Caco-2 (cell line): ENCODE measurements at regions not wholly inside any gene's neighbourhood (a gene's known extent, or its start where the extent isn't known, plus 50 kb on each side); places are given as distances from the start of the nearest gene placed in this dataset.
A peak's percentile ranks its signal among the peaks of the same experiment; 100 is the strongest.
"Not testable (repeated sequence)": the region's sequence is repeated elsewhere in the genome, so short reads cannot be mapped to it uniquely, and the experiment has no call there.

ENCODE experiments used
- BruUV-seq: library from RNA; stranded (reverse); fragments of 400-500 nt; replicated peaks from 2 replicates; lab custom pipeline; 2021; lab: Mats Ljungman, UMichigan
- CTCF ChIA-PET: fragments of 300-600 bp; sonication (Branson Sonifier 250); formaldehyde crosslinking; loops from one replicate; lab custom pipeline; 2022; ENCODE audit warnings: antibody characterized with exemption; lab: Charles Lee
- POLR2A ChIA-PET: fragments of 300-600 bp; sonication (Branson Sonifier 250); formaldehyde crosslinking; loops from one replicate; lab custom pipeline; 2022; ENCODE audit warnings: antibody characterized with exemption; lab: Charles Lee
- DNase-seq, 2 experiments: peaks; one replicate each; pipeline versions ENCODE4 v3.0.0 to v3.0.0-alpha.2; 2020 to 2022
- H3K27me3 ChIP-seq: replicated peaks from 2 replicates; pipeline ENCODE4 v1.6.0; 2011; ENCODE audit warnings: low read length; ENCODE audit not compliant: control insufficient read depth, insufficient read depth
- H3K36me3 ChIP-seq: 2 replicates; pipeline ENCODE4 v1.5.1; 2011; ENCODE audit warnings: low read length; ENCODE audit not compliant: control insufficient read depth, insufficient read depth
- H3K4me1 ChIP-seq: fragments of 250-450 bp; sonication (Bioruptor Pico); 2 replicates; pipeline ENCODE4 v1.5.1; 2020; ENCODE audit warnings: mild to moderate bottlenecking
- H3K4me3 ChIP-seq: 2 replicates; pipeline ENCODE4 v1.5.1; 2011; ENCODE audit warnings: low read depth, mild to moderate bottlenecking, control low read depth, low read length
- H3K9me3 ChIP-seq: fragments of 250-450 bp; sonication (Bioruptor Pico); 2 replicates; pipeline ENCODE4 v1.5.1; 2020; ENCODE audit warnings: mild to moderate bottlenecking, moderate library complexity
- H3K27ac Mint-ChIP-seq: one replicate; pipeline ENCODE4 v1.8.0; 2022; ENCODE audit warnings: mixed read lengths; ENCODE audit not compliant: unreplicated experiment
- H3K27me3 Mint-ChIP-seq: one replicate; pipeline ENCODE4 v1.8.0; 2022; ENCODE audit warnings: mixed read lengths; ENCODE audit not compliant: insufficient read depth, unreplicated experiment
- H3K36me3 Mint-ChIP-seq: one replicate; pipeline ENCODE4 v1.8.0; 2022; ENCODE audit warnings: mild to moderate bottlenecking, mixed read lengths; ENCODE audit not compliant: insufficient read depth, unreplicated experiment
- H3K4me1 Mint-ChIP-seq: one replicate; pipeline ENCODE4 v1.8.0; 2022; ENCODE audit warnings: low read depth, mixed read lengths; ENCODE audit not compliant: unreplicated experiment
- H3K4me3 Mint-ChIP-seq: one replicate; pipeline ENCODE4 v1.8.0; 2022; ENCODE audit warnings: mild to moderate bottlenecking, moderate library complexity, mixed read lengths; ENCODE audit not compliant: unreplicated experiment
- H3K9me3 Mint-ChIP-seq: one replicate; pipeline ENCODE4 v1.8.0; 2022; ENCODE audit warnings: mixed read lengths; ENCODE audit not compliant: unreplicated experiment
- intact Hi-C: fragments of 100-400 bp; cut with micrococcal nuclease; formaldehyde crosslinking; loops from one replicate; pipeline ENCODE4 v1.10.0; 2022; ENCODE audit not compliant: unreplicated experiment
- TF ChIP-seq, protein P1 (sequence below), 2 experiments: fragments of 200-600 bp in 1 of 2; IDR thresholded peaks; 1 replicate in 1 of 2; 2 replicates in 1 of 2; pipeline versions ENCODE4 v1.5.1 to v1.8.0; 2011 to 2022; ENCODE audit warnings: antibody characterized with exemption in 1 of 2, control low read depth in 1 of 2, inconsistent platforms in 1 of 2, low read depth in 1 of 2, low read length in 1 of 2, mild to moderate bottlenecking in 1 of 2, moderate library complexity in 1 of 2; ENCODE audit not compliant: insufficient read depth in 1 of 2, severe bottlenecking in 1 of 2, unreplicated experiment in 1 of 2

DNA sequence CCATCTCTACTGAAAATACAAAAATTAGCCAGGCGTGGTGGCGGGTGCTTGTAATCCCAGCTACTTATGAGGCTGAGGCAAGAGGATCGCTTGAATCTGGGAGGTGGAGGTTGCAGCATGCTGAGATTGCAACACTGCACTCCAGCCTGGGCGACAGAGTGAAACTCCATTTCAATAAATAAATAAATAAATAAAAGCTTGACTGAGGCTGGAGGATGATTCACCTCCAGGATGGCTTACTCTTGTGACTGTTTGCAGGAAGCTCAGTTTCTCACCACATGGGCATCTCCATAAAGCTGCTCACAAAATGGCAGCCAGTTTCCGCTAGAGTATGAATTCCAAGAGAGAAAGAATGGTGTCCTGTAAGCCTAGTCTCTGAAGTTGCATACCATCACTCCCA is 191.7 kb upstream of the EDNRA start:
- no peaks in the 10 kb centered on the region for H3K36me3 ChIP-seq
- no peaks in the 10 kb centered on the region for H3K9me3 ChIP-seq
- H3K4me1 ChIP-seq, result 0 out of 2 replicates have a peak, but pooled peaks cover 6% of the 10 kb centered on the region
- no TSS peak for BruUV-seq
- H3K4me1 Mint-ChIP-seq, result no peaks in the 10 kb centered on the region
- H3K4me3 Mint-ChIP-seq, result no peak overlapping the region
- no peaks in the 10 kb centered on the region for H3K36me3 Mint-ChIP-seq
- TF ChIP-seq, protein P1, sequence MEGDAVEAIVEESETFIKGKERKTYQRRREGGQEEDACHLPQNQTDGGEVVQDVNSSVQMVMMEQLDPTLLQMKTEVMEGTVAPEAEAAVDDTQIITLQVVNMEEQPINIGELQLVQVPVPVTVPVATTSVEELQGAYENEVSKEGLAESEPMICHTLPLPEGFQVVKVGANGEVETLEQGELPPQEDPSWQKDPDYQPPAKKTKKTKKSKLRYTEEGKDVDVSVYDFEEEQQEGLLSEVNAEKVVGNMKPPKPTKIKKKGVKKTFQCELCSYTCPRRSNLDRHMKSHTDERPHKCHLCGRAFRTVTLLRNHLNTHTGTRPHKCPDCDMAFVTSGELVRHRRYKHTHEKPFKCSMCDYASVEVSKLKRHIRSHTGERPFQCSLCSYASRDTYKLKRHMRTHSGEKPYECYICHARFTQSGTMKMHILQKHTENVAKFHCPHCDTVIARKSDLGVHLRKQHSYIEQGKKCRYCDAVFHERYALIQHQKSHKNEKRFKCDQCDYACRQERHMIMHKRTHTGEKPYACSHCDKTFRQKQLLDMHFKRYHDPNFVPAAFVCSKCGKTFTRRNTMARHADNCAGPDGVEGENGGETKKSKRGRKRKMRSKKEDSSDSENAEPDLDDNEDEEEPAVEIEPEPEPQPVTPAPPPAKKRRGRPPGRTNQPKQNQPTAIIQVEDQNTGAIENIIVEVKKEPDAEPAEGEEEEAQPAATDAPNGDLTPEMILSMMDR (IDR thresholded peaks at IDR 0.05; ENCODE audit: insufficient read depth in 1 of 2, low read depth in 1 of 2, low read length in 1 of 2, severe bottlenecking in 1 of 2, unreplicated experiment in 1 of 2), result no peak
- intact Hi-C loops, result no loop called here
- POLR2A ChIA-PET, result no interaction called here
- H3K27ac Mint-ChIP-seq, result no peak overlapping the region
- no peaks in the 10 kb centered on the region for H3K27me3 Mint-ChIP-seq
- H3K27me3 ChIP-seq, result no peaks in the 10 kb centered on the region
- H3K4me3 ChIP-seq, result no peak overlapping the region
- DNase-seq, result no peak
- CTCF ChIA-PET, result no interaction called here
- peaks cover under 1% of the 10 kb centered on the region for H3K9me3 Mint-ChIP-seq

DNA sequence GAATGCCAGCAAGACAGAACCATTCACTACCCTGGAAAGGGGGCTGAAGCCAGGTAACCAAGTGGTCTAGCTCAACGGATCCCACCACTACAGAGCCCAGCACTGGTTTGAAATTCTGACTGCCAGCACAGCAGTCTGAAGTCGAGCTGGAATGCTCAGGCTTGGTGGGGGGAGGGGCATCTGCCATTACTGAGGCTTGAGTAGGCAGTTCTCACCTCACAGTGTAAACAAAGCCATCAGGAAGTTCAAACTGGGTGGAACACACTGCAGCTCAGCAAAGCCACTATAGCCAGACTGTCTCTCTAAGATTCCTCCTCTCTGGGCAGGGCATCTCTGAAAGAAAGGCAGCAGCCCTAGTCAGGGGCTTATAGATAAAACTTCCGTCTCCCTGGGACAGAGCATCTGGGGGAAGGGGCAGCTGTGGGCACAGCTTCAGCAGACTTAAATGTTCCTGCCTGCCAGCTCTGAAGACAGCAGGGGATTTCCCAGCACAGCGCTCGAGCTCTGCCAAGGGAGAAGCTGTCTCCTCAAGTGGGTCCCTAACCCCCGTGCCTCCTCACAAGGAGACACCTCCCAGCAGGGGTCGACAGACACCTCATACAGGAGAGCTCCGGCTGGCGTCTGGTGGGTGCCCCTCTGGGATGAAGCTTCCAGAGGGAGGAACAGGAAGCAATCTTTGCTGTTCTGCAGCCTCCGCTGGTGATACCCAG is 188.1 kb upstream of the EDNRA start:
- H3K36me3 ChIP-seq, H3K27me3 Mint-ChIP-seq, H3K9me3 ChIP-seq, H3K4me3 ChIP-seq, POLR2A ChIA-PET, H3K27me3 ChIP-seq, intact Hi-C loops, H3K4me1 Mint-ChIP-seq, CTCF ChIA-PET, H3K4me3 Mint-ChIP-seq, BruUV-seq, H3K4me1 ChIP-seq, H3K36me3 Mint-ChIP-seq, H3K27ac Mint-ChIP-seq: not testable (repeated sequence)
- peaks cover 18% of the 10 kb centered on the region for H3K9me3 Mint-ChIP-seq
- DNase-seq, result peak; percentile 24 to 53

DNA sequence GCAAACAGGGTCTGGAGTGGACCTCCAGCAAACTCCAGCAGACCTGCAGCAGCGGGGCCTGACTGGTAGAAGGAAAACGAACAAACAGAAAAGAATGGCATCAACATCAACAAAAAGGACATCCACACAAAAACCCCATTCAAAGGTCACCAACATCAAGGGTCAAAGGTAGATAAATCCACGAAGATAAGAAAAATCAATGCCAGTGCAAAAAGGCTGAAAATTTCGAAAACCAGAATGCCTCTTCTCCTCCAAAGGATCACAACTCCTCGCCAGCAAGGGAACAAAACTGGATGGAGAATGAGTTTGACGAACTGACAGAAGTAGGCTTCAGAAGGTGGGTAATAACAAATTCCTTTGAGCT is 187.6 kb upstream of the EDNRA start:
- H3K9me3 ChIP-seq, BruUV-seq, H3K36me3 ChIP-seq, CTCF ChIA-PET, H3K4me1 ChIP-seq, H3K27ac Mint-ChIP-seq, H3K4me3 Mint-ChIP-seq, POLR2A ChIA-PET, intact Hi-C loops, H3K27me3 ChIP-seq, DNase-seq, H3K4me1 Mint-ChIP-seq, H3K27me3 Mint-ChIP-seq, H3K36me3 Mint-ChIP-seq, H3K4me3 ChIP-seq: not testable (repeated sequence)
- H3K9me3 Mint-ChIP-seq, result peaks cover 18% of the 10 kb centered on the region

DNA sequence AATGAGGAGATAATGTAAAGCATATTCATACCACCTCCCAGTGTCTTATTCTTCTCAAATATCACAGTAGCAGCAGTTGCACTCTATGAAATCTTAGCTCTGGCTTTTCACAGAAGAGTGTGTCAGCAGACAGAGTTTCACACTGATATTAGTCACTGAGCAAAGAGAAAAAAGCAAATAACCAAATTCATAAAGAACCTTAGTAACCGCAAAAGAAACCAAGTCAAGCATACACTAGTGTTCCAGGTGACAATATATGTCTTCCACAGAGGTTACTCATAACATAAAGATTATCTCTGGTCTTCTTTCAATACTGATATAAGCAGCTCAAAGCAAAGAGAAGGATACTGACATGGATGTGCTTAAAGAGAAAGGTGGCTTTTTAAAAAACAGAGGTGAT is 181.7 kb upstream of the EDNRA start:
- H3K36me3 ChIP-seq, result no peaks in the 10 kb centered on the region
- H3K9me3 Mint-ChIP-seq, result peaks cover 18% of the 10 kb centered on the region
- no peaks in the 10 kb centered on the region for H3K27me3 Mint-ChIP-seq
- TF ChIP-seq, protein P1 (IDR thresholded peaks at IDR 0.05; ENCODE audit: insufficient read depth in 1 of 2, low read depth in 1 of 2, low read length in 1 of 2, severe bottlenecking in 1 of 2, unreplicated experiment in 1 of 2), result no peak
- H3K27ac Mint-ChIP-seq, result no peak overlapping the region
- no peaks in the 10 kb centered on the region for H3K27me3 ChIP-seq
- no peak overlapping the region for H3K4me3 Mint-ChIP-seq
- BruUV-seq, result no TSS peak
- intact Hi-C loops, result no loop called here
- no peak for DNase-seq
- CTCF ChIA-PET, result no interaction called here
- H3K4me1 ChIP-seq, result no peaks in the 10 kb centered on the region
- H3K4me1 Mint-ChIP-seq, result no peaks in the 10 kb centered on the region
- no peaks in the 10 kb centered on the region for H3K9me3 ChIP-seq
- no peaks in the 10 kb centered on the region for H3K36me3 Mint-ChIP-seq
- POLR2A ChIA-PET, result no interaction called here
- no peak overlapping the region for H3K4me3 ChIP-seq
